Fibroblast of skin of right quadriceps (primary cell): ENCODE measurements at regions not wholly inside any gene's neighbourhood (a gene's known extent, or its start where the extent isn't known, plus 50 kb on each side); places are given as distances from the start of the nearest gene placed in this dataset.

ENCODE experiments used
- DNase-seq: peaks from one replicate; pipeline ENCODE4 v3.0.0-alpha.2; 2013

DNA sequence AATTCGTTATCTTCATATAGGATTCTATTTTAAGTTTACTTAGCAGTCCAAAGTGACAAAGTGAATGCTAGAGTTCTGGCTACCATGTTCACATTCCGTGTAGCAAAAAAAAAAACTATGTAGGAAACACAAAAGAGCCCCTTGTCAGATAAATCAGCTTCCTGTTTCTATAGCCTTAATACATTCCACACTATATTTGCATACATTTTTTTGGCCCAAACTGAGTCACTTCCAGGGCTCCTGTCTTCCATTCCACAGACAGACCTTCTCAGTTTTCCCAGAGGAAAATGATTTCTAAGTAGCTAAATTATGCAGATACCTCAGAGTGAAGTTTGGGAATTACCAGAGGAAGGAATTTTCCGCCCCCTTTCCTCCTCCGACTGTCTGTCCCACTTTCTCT is 841.9 kb upstream of the HS3ST1 start:
- peak; percentile 3 for DNase-seq

DNA sequence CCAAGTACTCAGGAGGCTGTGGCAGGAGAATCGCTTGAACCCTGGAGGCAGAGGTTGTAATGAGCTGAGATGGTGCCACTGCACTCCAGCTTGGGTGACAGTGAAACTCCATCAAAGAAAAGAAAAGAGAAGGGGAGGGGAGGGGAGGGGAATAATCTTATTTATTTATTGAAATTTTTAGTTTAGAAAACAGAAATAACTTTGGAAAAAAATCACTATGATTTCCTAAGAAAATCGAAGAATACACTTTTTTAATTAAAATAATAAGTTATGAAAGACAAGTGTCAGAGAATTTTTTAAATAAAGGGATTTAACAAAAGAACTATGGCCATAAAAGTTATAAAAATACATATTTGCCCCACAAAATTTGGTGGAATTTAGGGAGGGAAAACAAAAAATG is 836.9 kb upstream of the HS3ST1 start:
- no peak for DNase-seq

DNA sequence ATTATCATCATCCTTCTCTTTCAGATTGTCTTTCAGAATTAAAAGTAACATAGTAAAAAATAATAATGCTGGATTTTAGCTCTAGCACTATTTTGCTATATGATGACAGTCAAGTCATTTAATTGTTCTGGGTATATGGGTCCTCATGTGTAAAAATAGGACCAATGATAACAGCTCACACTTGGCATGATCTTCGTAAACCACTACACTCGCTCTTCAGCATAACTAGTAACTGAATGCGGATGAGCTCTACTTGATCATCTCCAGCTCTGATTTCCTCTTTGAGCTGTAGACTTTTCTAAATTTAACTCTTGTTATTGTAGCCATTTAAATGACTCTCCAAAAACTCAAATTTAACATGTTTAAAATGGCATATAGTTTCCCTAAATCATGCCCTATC is 831.8 kb upstream of the HS3ST1 start:
- no peak for DNase-seq

DNA sequence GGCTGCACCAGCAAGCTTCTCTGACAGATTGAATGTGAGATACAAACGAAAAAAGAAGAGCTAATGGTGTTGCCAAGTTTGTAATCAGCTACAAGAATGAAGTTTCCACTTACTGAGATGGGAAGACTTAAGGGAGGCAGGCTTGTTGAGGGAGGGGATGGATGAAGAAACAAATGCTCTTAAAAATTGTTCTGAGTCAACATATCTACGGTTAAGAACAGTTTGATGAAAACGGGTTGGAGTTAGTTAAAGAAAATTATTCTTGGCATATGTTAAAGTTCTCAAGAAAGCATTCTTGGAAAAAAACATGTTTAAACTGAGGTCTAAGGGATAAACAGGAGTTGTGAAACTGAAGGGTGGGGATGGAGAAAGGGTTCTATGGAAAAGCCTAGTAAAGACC is 816.3 kb upstream of the HS3ST1 start:
- no peak for DNase-seq

DNA sequence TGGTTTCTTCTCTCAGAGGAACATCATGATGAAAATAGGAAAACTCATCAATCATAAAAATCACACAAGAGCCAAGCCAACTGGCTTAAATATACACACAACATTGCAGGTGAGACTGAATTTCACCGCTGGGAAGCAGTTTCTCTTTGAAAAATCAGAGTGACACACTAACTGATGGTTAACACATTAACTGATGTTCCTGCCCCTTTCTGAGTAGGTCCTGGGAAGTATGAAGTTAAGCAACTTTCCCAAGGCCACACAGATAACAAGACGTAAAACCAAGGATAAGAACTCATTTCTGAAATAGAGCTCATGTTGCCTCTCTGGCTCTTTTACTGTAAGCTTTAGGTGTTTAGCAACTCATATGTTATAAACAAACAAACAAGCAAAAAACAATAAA is 813.7 kb upstream of the HS3ST1 start:
- DNase-seq, result no peak

DNA sequence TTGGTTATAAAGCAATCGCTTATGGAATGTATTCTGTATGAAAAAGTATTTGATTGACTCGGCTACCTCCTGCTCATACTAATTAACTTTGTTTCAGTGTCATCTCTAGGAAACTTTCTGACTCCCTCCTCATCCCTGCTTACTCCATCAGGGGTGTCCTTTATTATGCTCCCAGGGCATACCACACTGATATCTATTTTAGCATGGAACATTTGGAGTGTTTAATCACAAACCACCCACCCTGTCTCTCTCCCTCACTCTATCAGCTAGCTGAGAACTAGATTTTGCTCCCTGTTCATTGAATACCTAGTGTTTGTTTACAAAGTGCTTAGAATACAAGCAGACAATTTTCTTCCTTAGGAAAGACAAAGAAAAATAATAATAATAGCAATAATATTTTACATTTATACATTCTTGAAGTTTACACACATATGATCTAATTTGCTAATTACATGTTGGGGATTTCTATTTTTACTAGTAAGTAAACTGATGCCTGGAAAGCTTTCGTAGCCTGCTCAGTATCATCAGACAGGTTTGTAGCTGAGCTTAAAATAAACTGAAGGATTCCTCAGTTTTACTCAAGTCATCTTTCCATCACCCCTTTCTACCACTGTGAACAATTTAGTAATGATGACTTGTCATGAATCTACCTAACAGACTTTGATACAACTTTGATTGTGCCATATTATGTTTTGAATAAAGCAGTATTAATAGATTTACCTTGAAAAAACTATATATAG is 811.4 kb upstream of the HS3ST1 start:
- DNase-seq, result no peak

DNA sequence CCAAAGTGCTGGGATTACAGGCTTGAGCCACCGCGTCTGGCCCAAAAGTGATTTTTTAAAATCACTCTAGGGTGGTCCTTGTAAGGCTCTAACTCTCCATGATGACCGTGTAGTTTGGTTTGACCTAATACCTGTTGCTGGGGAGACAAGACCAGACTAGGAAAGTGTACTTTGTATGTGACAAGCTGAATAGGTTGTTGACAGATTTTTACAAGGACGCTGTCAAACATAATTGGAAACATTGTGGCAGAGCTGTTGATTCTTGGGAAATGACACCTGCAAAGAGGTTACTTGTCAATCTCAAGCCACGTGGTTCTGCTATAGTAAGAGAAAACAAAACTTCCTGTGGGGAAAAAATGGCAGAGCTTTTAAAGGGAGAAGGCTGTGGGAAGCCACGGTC is 802.4 kb upstream of the HS3ST1 start:
- DNase-seq, result no peak

DNA sequence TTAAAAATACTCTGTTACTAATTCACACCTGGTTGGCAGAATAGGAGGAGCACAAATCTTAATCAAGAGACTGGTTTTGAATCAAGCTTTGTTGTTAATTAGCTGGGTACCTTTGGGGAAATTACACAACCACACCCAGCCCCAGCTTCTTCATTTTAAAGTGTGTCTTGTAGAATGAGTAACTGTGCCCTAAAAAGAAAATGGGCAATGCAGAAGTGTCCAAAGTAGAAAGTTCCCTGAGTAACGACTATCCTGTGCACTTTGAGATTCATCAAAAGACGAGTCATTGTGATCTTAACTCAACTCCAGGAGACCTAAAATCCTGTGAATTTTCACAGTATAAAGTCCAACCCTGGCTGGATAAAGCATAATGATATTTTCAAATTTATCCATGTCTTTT is 792.3 kb upstream of the HS3ST1 start:
- no peak for DNase-seq

DNA sequence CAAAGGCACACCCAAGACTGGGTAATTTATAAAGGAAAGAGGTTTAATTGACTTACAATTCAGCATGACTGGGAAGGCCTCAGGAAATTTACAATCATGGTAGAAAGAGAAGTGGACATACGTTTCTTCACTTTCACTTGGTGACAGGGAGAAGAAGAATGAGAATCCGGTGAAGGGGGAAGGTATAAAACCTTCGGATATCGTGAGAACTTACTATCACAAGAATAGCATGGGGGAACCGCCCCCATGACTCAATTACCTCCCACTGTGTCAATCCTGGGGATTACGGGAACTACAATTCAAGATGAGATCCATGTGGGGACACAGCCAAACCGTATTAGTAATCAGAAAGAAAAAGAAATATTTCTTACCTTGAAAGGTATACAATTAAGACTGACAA is 782.9 kb upstream of the HS3ST1 start:
- no peak for DNase-seq

DNA sequence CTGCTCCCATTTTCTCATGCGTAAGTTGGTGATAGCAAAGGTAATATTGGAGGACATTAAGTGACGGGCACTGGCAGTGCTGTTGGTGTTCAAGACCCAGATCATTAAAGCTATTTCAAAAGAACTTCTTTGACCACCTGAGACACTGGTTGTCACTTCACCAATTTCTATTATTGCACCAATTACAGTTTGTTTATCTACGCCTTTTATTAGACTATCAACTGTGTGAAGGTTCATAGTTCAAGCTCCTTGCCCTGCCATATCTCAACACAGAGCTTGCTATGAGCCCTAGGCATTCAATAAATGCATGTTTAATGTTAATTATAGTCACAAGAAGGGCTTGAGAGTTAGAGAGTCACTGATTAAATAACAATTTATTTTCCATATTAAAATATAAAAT is 778.7 kb upstream of the HS3ST1 start:
- no peak for DNase-seq

DNA sequence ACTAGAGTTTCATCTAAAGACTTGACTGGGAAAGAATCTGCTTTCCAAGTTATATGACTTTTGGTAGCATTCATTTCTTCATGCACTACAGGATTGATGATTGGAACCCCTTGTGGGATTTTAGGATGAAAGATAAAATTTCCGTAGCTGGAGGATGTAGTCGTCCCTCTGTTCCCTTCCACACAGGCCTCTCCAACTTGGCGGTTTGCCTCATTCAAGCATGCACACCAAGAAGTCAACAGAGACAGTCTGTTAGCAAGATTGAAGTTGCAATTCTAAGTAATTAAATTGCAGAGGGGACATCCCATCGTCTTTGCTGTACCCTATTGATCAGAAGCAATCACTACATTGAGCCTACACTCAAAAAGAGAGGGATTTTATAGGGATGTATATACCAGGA is 777.4 kb upstream of the HS3ST1 start:
- no peak for DNase-seq

DNA sequence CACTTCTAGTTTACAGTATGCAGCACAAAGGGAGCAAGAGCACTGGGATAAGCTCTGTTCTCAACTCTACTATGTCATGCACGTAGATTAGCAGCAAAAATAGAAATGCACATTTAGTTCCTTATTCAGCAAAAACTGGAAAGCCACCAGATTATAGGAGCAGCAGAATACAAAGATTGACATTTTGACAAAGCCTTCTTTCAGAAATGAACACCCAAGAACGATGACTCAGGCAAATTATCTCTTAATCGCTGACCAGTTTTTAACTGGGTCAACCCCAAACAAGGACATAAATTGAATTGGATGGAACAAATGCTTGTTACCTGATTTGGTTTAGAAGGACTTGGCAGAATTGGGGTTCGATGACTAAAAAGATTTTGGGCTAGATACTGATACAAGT is 775.3 kb upstream of the HS3ST1 start:
- no peak for DNase-seq

DNA sequence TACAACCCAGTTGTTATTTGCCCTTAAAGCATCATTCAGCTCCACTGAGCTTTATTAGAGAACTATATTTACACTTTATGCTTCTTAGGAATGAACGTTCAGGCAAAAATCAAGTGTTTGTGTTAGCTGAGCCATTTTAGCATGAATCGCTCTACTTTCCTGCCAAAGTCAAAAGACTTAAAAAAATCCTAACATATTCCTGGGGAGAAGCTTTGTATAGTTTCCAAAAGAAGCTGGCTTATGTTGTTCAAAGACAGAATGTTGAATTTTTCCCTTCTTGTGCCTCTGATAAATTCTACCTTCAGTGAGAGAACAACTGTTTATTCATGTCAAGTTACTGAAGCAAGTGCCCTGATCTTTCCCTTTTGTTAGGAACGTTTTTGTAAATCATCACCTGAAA is 771.5 kb upstream of the HS3ST1 start:
- DNase-seq, result no peak

DNA sequence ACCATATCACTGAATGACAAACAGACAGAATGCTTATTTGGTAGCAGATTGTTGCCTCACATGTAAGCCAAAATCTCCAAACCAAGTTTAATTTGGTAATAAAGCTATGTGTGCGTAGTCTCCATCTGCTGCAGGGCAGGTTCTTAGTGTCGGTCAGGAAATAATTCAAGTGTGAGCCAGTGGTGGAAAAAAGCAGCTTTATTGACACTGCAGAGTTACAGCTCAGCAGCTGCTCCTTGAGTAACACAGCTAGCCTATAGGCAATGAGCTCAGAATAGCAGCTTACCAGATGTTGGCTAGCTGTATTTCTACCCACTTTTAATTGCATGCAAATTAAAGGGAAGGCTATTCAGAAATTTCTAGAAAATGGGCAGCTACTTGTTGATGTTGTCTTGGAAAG is 757.8 kb upstream of the HS3ST1 start:
- DNase-seq, result no peak

DNA sequence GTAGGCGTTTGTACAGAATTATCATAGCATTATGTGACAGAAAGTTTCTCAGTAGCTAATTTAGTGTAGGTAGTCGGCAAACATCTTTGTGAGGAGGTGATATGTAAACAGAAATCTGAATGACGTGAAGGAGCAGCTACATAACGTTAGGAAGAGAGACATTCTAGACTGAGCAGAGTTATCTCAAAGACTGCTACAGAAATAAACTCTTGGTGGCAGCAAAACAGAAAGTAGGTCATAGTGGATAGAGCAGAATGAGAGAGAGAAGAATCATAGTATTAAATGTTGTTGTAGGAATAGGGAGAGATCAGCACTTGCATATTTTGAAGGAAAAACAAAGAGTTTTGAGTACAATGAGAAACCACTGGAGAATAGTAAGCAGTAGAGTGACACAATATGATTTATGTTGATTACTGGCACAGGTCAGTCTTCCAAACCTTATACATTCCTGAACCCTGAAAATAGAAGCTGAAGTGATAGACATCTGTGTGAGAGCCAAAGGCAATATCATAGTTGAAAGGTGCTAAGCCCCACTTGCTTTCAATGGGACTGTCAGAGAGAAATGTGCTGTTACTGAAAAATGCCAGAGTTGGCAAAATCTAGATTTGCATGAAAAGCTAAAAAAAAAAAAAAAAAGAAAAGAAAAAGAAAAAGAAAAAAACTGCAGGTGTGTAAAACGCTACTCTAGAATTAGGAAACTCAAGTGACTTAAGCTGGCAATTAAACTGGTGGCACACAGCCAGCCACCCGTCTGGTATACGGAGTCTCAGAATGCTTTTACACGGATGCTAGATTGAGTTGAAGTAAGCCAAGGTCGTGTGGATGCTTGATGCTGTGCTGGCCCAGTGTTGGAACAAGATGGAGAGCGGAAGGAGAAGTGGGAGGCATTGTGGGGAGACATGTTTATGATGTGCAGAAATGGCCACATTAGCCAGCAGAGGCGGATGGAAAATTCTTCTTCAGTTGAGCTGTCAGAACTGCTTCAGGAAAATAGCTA is 750.2 kb upstream of the HS3ST1 start:
- no peak for DNase-seq

DNA sequence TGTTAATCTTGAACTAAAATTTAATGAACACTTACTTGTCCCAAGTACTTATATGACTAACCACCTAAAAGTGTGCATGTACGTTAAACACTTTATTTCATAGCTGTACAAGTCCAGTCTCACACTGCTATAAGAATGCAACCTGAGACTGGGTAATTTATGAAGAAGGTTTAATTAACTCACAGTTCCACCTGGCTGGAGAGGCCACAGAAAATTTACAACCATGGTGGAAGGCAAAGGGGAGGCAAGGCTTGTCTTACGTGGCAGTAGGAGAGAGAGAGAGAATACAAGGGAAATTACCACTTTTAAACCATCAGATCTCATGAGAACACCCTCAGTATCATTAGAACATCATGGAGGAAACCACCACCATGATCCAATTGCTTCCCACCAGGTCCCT is 748.7 kb upstream of the HS3ST1 start:
- no peak for DNase-seq

DNA sequence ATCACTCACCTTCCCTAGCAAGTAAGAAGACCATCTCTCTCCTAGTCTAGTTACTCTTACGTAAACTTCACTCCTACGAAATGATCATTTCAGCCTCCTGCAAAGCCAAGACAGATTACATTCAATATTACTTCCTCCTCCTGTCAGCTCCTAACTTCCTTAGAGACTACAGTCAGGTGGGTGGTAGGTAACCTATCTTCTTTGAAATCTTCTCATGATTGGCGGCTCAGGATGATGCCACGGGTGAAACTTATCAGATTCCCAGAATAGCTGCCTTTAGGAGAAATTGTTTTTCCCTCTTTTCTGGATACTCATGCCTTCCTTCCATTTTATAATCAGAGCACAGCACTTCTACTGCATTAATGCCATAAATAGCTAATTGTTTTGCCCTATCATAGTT is 744.8 kb upstream of the HS3ST1 start:
- no peak for DNase-seq

DNA sequence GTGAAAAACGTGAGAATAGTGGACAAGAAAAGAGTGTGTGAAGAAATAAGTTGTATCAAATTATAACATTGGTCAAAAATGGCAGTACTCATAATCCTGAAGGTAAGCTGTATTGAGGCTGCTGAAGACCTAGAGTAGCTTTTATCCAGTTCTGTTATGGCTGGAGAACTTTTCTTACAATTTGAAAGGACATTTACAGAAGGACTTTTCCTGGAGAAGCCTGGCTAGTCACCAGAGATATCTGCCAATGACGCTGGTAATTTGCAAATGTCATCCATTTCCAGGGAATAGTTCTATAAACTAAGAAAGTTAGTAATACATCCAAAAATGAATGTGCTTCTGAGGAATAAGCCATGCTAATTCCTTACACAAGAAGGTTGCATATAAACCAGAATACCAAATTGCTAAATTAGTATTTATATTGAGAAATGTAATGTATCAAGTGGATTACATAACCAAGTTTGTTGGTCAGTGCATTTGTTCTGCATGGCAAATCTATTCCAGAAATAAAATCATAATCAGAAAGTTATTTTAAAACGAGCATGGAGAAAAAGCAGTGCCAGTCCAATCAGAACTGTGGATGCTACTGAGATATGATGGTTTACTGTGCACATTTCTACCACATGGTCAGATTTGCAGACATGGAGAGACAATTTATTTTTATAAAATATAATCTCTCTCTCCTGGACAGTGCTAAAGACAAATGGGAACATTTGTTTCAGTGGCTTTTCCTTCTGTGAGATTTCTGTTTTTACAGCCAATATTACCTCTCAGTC is 743.7 kb upstream of the HS3ST1 start:
- DNase-seq, result no peak

DNA sequence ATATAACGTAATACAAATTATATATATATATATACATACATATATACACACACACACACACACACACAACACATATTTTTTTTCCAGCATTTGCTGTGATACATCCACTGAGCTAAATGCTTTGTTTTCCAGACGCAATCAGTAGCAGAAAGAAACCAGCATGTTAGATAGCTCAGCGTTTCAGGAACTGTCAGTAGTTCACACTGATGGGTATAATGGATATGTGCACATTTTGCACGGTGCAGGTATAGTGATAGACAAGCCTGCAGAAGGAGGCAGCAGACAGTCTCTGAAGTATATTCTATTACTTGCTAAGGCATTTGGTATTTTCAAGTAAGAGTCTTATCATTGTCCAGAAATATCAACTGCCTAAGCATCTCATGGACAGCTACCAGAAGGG is 741.6 kb upstream of the HS3ST1 start:
- no peak for DNase-seq

DNA sequence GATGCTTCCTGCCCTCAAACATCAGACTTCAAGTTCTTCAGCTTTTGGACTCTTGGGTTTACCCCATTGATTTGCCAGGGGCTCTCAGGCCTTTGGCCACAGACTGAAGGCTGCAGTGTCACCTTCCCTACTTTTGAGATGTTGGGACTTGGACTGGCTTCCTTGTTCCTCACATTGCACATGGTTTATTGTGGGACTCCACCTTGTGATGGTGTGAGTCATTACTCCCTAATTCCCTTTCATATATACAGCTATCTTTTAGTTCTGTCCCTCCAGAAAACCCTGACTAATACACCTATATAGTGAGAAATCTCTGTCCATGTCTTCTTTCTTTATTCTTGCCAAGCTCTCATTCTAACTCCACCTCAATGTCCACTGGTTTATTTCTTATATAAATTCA is 736.9 kb upstream of the HS3ST1 start:
- no peak for DNase-seq

DNA sequence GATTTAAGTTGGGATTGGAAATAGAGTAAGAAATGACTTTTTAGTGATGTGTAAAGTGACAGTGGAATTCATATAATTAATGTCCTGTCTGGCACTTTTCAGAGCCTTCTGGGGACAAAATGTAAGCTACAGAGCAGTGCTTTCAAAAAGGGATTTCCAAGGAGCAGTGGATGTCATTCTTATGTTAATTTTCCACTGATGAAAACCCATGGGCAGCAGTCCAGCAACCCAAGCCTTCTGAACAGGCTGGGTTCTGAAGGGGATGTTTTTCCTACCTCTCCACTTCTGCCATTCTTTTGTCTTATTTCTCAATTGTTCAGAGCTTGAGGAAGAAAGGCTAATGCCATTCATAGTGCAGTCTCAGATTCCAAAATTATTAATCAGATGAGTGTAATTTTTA is 717.6 kb upstream of the HS3ST1 start:
- DNase-seq, result no peak

DNA sequence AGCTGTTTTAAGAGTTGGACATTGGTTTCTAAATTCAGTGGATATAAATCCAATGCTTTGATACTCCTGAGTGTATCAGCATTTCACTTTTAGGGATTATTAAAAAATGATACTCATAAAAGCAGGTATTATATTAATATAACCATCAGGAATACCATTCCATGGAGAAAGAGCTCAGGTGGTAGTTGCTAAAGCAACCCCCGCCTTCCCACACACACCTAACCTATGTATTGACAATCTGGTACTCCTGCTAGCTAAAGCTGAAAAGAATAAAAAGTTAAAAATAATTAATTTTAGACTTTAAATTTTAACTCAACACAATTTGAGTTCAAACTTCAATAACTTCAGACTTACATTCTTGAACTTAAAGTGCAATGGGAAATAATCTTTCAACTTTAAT is 717.1 kb upstream of the HS3ST1 start:
- DNase-seq, result no peak

DNA sequence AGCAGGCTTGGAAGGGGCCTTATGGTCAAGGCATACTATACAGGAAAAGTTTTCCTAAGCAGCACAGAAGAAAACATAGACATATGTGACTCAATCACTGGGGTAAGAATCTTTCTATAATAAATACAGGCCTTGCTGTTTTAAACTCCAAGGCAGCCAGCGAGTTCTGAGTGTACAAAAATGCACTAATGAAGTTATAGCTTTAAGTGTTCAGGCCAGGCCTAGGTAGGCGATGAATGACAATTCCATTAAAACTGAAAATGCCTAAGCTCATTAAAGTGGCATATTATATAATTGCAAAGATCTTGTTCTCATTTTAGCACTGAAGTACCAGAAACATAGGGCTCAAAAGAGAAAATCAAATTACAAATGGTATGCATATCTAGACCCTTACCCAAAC is 716.4 kb upstream of the HS3ST1 start:
- no peak for DNase-seq

DNA sequence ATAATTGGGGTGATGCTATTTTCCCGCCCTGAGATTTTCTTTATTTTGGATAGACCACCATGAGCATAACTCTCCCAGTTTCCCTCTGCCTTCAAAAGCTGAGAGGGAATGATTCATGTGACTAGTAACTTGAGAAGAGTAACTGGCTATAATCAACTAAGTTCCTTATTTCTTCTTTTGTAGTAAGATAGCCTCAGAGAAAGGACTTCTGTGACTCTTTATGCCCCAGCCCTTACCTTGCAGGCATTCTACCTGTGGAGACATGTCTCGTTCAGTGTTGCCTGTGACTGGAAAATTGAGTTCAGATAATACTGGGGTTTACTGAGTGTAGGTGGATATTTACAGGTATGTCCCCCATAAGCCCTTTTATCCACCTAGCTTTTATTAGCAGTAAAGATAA is 715.4 kb upstream of the HS3ST1 start:
- no peak for DNase-seq
